ENCODE measurements at regions not wholly inside any gene's neighbourhood (a gene's known extent, or its start where the extent isn't known, plus 50 kb on each side); places are given as distances from the start of the nearest gene placed in this dataset.
A peak's percentile ranks its signal among the peaks of the same experiment; 100 is the strongest.

GRCh38 chr2:114083717-114084387 is 194.0 kb downstream of the ACTR3 start:
- H3K27ac Mint-ChIP-seq = no peak overlapping the region
- no peak for DNase-seq
- H3K36me3 Mint-ChIP-seq = no peaks in the 10 kb centered on the region
- no peaks in the 10 kb centered on the region for H3K4me1 Mint-ChIP-seq
- H3K27me3 Mint-ChIP-seq = peaks cover 0 to 8% of the 10 kb centered on the region in 2 donors
- peak in 1 of 2 donors; percentile 68 for ATAC-seq (replicated peaks)
- peaks cover 0 to 2% of the 10 kb centered on the region in 2 donors for H3K9me3 Mint-ChIP-seq
- H3K4me3 Mint-ChIP-seq = no peak overlapping the region

DNA sequence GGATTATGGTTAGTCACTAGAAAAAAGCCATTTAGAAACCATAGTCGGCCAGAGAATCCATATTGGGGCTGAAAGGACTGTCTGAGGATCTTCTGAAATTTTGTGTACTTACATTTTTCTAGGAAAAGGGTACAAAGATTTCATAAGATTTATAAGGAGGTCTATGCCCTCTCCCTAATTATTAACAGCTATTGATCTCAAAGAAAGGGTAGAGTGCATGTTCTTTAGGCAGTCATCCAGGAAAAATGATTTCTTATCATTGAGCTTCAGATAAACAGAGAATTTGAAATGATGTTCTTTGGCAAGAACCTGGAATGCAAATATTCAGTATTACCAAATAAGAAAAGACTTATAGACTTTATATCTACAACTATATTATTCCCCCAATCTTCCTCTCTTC is 195.3 kb downstream of the ACTR3 start:
- Mint-ChIP-seq H3K36me3 (no peaks in the 10 kb centered on the region), H3K9me3 (peaks cover 0 to 2% of the 10 kb centered on the region in 2 donors), H3K27ac (no peak overlapping the region), H3K4me3 (no peak overlapping the region), H3K4me1 (no peaks in the 10 kb centered on the region), H3K27me3 (peaks cover 0 to 8% of the 10 kb centered on the region in 2 donors)
- ATAC-seq (replicated peaks) (no peak), DNase-seq (no peak)

- no peak for ATAC-seq (replicated peaks)
- no peak overlapping the region for H3K27ac Mint-ChIP-seq
- no peaks in the 10 kb centered on the region for H3K36me3 Mint-ChIP-seq
- peaks cover 0 to 8% of the 10 kb centered on the region in 2 donors for H3K27me3 Mint-ChIP-seq
- H3K4me1 Mint-ChIP-seq = no peaks in the 10 kb centered on the region
- peaks cover 0 to 2% of the 10 kb centered on the region in 2 donors for H3K9me3 Mint-ChIP-seq
- no peak for DNase-seq
- no peak overlapping the region for H3K4me3 Mint-ChIP-seq
These were observed 196.1 kb downstream of the ACTR3 start for GRCh38 chr2:114085992-114086391.

GRCh38 chr2:114089636-114090319 is 199.9 kb downstream of the ACTR3 start:
- Mint-ChIP-seq H3K27ac (no peak overlapping the region), H3K27me3 (peaks cover 3 to 4% of the 10 kb centered on the region in 2 donors), H3K4me1 (no peaks in the 10 kb centered on the region), H3K4me3 (no peak overlapping the region), H3K9me3 (no peaks in the 10 kb centered on the region), H3K36me3 (no peaks in the 10 kb centered on the region)
- ATAC-seq (replicated peaks) (no peak), DNase-seq (no peak)

- peaks cover 3 to 4% of the 10 kb centered on the region in 2 donors for H3K27me3 Mint-ChIP-seq
- DNase-seq (no peak), ATAC-seq (replicated peaks) (no peak)
- no peaks in the 10 kb centered on the region for H3K4me1 Mint-ChIP-seq
- no peak overlapping the region for H3K4me3 Mint-ChIP-seq
- H3K27ac Mint-ChIP-seq = no peak overlapping the region
- peaks cover 0 to 4% of the 10 kb centered on the region in 2 donors for H3K36me3 Mint-ChIP-seq
- H3K9me3 Mint-ChIP-seq = peaks cover 4 to 5% of the 10 kb centered on the region in 2 donors
These were observed 201.1 kb downstream of the ACTR3 start for GRCh38 chr2:114091010-114091409.

- peaks cover 10 to 15% of the 10 kb centered on the region in 2 donors for H3K9me3 Mint-ChIP-seq
- ATAC-seq (replicated peaks) (no peak), DNase-seq (no peak)
- no peaks in the 10 kb centered on the region for H3K36me3 Mint-ChIP-seq
- H3K4me3 Mint-ChIP-seq = no peak overlapping the region
- H3K27ac Mint-ChIP-seq = no peak overlapping the region
- no peaks in the 10 kb centered on the region for H3K4me1 Mint-ChIP-seq
- H3K27me3 Mint-ChIP-seq = peaks cover 6 to 7% of the 10 kb centered on the region in 2 donors
These were observed 218.4 kb downstream of the ACTR3 start for GRCh38 chr2:114108249-114108648.

DNA sequence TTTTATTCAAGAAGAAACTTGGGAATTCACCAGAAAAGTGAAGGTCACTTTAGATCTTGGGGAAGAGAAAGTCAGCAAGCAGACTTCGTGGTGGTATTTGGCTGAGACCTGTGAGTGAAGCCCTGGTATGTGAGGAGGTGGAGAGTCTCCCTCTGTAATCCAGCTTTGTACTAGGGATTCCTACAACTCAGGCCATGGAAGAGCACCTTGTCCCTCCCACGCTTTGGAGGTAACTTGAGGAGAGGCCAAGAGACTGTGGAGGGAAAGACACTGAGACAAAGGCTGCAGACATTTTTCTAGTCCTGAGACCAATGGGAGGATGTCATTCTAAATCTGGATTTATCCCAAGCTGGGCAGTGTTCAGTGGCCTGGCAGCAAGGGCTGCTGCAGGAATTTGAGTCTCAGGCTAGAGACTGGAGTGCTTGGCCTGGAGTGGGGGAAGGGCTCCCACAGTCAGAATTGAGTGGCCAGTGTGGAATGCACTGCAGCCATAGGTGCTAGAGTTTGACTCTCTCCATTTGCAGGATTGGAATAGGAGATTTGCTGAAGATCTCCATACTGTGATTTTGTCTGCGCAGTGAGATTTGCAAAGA is 219.0 kb downstream of the ACTR3 start:
- Mint-ChIP-seq H3K4me1 (no peaks in the 10 kb centered on the region), H3K27ac (no peak overlapping the region), H3K9me3 (peaks cover 8 to 11% of the 10 kb centered on the region in 2 donors), H3K36me3 (no peaks in the 10 kb centered on the region), H3K27me3 (peaks cover 7 to 11% of the 10 kb centered on the region in 2 donors), H3K4me3 (no peak overlapping the region)
- DNase-seq (no peak), ATAC-seq (replicated peaks) (no peak)

DNA sequence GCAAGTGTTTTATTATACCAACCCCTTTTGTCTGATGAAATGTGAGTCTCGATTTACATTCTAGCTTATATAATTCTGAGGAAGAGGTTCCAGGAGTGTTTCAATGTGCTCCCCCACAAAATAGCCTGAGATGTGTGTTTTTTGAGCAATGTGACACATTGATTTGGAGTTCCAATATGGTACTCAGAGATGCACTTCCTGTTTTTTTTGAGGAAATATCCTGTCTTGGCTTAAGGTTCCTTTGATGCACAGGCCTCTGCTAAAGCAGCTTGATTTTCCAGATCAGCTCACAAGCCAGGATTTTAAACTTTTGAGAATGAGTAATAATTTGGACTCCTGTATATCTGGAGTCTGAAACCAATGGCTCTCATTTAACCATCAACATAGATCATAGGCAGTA is 221.4 kb downstream of the ACTR3 start:
- ATAC-seq (replicated peaks) (no peak), DNase-seq (no peak)
- H3K4me3 Mint-ChIP-seq = no peak overlapping the region
- no peaks in the 10 kb centered on the region for H3K36me3 Mint-ChIP-seq
- peaks cover 0 to 1% of the 10 kb centered on the region in 2 donors for H3K9me3 Mint-ChIP-seq
- H3K27me3 Mint-ChIP-seq = peaks cover 7 to 23% of the 10 kb centered on the region in 2 donors
- no peaks in the 10 kb centered on the region for H3K4me1 Mint-ChIP-seq
- H3K27ac Mint-ChIP-seq = no peak overlapping the region

GRCh38 chr2:114113518-114113917 is 223.6 kb downstream of the ACTR3 start:
- no peak overlapping the region for H3K4me3 Mint-ChIP-seq
- H3K27me3 Mint-ChIP-seq = peaks cover 6 to 40% of the 10 kb centered on the region in 2 donors
- ATAC-seq (replicated peaks) (no peak), DNase-seq (no peak)
- no peaks in the 10 kb centered on the region for H3K4me1 Mint-ChIP-seq
- H3K9me3 Mint-ChIP-seq = peaks cover 0 to 1% of the 10 kb centered on the region in 2 donors
- no peak overlapping the region for H3K27ac Mint-ChIP-seq
- no peaks in the 10 kb centered on the region for H3K36me3 Mint-ChIP-seq

- ATAC-seq (replicated peaks) = no peak
- no peak for DNase-seq
- H3K4me3 Mint-ChIP-seq = no peak overlapping the region
- H3K4me1 Mint-ChIP-seq = no peaks in the 10 kb centered on the region
- H3K27me3 Mint-ChIP-seq = peaks cover under 1 to 37% of the 10 kb centered on the region in 2 donors
- H3K36me3 Mint-ChIP-seq = no peaks in the 10 kb centered on the region
- no peaks in the 10 kb centered on the region for H3K9me3 Mint-ChIP-seq
- no peak overlapping the region for H3K27ac Mint-ChIP-seq
These were observed 228.2 kb downstream of the ACTR3 start for GRCh38 chr2:114118088-114118487.

- Mint-ChIP-seq H3K9me3 (no peaks in the 10 kb centered on the region), H3K36me3 (no peaks in the 10 kb centered on the region), H3K4me3 (no peak overlapping the region), H3K27ac (no peak overlapping the region), H3K4me1 (no peaks in the 10 kb centered on the region), H3K27me3 (peaks cover 5 to 26% of the 10 kb centered on the region in 2 donors)
- ATAC-seq (replicated peaks) (no peak), DNase-seq (no peak)
These were observed 230.0 kb downstream of the ACTR3 start for GRCh38 chr2:114119862-114120261.

DNA sequence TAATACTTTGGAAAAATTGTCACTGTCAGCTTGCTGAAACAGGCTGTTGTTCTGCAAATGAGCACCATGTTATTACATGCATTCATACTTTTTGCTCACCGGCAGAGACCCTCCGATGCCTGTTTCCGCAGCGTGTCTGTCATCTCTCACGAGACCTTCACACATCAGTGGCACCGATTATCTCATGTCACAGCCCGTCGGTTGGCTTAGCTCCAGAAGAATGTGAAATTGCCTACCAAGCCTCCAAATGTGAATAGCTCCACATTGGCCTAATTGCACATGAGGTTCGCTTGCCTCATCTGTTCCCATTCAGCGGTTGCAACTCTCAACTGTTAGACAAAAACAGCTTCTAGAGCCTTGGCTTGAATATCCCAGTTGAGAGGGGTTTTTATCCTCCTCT is 233.0 kb downstream of the ACTR3 start:
- Mint-ChIP-seq H3K4me1 (no peaks in the 10 kb centered on the region), H3K9me3 (no peaks in the 10 kb centered on the region), H3K27ac (no peak overlapping the region), H3K27me3 (peaks cover 5 to 8% of the 10 kb centered on the region in 2 donors), H3K36me3 (no peaks in the 10 kb centered on the region), H3K4me3 (no peak overlapping the region)
- DNase-seq (no peak), ATAC-seq (replicated peaks) (no peak)

DNA sequence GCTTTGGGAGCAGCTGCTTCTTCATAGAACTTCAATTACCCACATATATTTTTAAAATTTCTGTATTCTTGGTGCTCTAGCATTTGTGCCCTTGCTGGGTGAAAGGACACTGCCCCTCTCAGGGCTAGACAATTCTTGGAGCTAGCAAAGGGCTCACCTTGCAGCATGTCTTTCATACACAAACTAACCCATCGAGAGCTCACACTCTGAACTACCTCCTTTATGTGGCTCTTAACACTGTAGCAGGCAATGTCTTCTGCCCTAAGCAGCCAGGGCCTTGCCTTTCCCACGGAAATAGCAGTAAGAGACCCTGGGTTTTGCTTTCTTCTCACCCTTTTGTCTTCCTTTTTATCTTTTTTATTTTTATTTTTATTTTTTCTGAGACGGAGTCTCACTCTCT is 234.0 kb downstream of the ACTR3 start:
- no peak overlapping the region for H3K27ac Mint-ChIP-seq
- no peaks in the 10 kb centered on the region for H3K4me1 Mint-ChIP-seq
- DNase-seq (no peak), ATAC-seq (replicated peaks) (no peak)
- H3K36me3 Mint-ChIP-seq = no peaks in the 10 kb centered on the region
- H3K9me3 Mint-ChIP-seq = no peaks in the 10 kb centered on the region
- H3K27me3 Mint-ChIP-seq = peaks cover 0 to 5% of the 10 kb centered on the region in 2 donors
- H3K4me3 Mint-ChIP-seq = no peak overlapping the region

DNA sequence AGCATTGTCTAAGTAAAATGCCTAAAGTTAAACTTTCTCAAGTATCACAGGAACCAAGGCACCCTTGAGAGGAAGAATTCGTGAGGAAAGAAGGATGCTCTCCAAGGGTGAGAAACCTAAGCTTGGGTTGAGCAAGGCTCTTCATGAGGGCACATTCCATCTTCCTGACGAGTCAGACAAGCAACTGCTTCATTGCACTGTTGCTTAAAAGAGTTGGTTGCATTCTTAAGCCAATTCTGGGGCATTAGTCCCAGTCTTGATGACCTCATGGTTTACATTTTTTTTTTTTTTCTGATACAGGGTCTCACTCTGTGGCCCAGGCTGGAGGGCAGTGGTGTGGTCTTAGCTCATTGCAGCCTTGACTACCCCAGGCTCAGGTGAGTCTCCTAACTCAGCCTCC is 237.5 kb downstream of the ACTR3 start:
- ATAC-seq (replicated peaks) = no peak
- no peak overlapping the region for H3K27ac Mint-ChIP-seq
- peaks cover 0 to 12% of the 10 kb centered on the region in 2 donors for H3K27me3 Mint-ChIP-seq
- DNase-seq = no peak
- H3K4me3 Mint-ChIP-seq = no peak overlapping the region
- peaks cover 3 to 4% of the 10 kb centered on the region in 2 donors for H3K9me3 Mint-ChIP-seq
- H3K4me1 Mint-ChIP-seq = no peaks in the 10 kb centered on the region
- H3K36me3 Mint-ChIP-seq = peaks cover 0 to 1% of the 10 kb centered on the region in 2 donors

DNA sequence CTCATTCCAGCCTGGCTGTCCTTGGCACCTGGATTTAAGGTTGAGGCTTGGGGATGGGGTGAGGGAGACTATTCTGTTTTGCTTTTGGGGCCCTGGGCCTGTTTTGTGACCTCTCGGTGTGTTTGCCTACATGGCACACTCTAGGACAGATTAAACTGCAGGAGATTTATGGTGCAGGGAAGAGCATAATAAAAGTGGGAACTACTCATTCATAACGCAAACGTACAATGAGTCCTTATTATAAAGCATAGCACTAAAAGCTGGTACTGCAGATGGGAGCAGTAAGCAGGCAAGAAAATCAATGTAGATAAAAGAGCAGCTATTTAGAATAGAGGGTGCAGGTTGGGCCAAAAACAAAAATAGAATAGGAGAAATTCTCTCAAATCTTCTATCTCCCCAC is 238.4 kb downstream of the ACTR3 start:
- Mint-ChIP-seq H3K27ac (no peak overlapping the region), H3K27me3 (peaks cover 0 to 10% of the 10 kb centered on the region in 2 donors), H3K4me3 (no peak overlapping the region), H3K36me3 (peaks cover 0 to 1% of the 10 kb centered on the region in 2 donors), H3K9me3 (peaks cover 3 to 4% of the 10 kb centered on the region in 2 donors), H3K4me1 (no peaks in the 10 kb centered on the region)
- no peak for ATAC-seq (replicated peaks)
- no peak for DNase-seq
